Activated CD4-positive, alpha-beta T cell treated with anti-CD3 and anti-CD28 coated beads, Interleukin-2, Interleukin-6, amounts not matched to agents 100 ng/mL and 50 ng/mL, durations not matched to agents 16 hours and 8 hours (primary cell): ENCODE measurements at regions not wholly inside any gene's neighbourhood (a gene's known extent, or its start where the extent isn't known, plus 50 kb on each side); places are given as distances from the start of the nearest gene placed in this dataset.

ENCODE experiments used
- DNase-seq: peaks from one replicate; pipeline ENCODE4 v3.0.0-alpha.2; 2020

- DNase-seq = no peak
Observed at GRCh38 chr2:71951718-71952404, 195.8 kb downstream of the CYP26B1 start.

- no peak for DNase-seq
Observed at GRCh38 chr2:71951083-71951468, 196.6 kb downstream of the CYP26B1 start.

GRCh38 chr2:71950256-71951082, 197.2 kb downstream of the CYP26B1 start:
- DNase-seq = no peak

- DNase-seq = no peak
Observed at GRCh38 chr2:71949537-71949798, 198.2 kb downstream of the CYP26B1 start.

GRCh38 chr2:71948781-71949536, 198.7 kb downstream of the CYP26B1 start:
- no peak for DNase-seq

GRCh38 chr2:71947809-71948208, 199.9 kb downstream of the CYP26B1 start:
- no peak for DNase-seq

GRCh38 chr2:71945603-71945959, 202.1 kb downstream of the CYP26B1 start:
- DNase-seq = no peak

GRCh38 chr2:71944806-71945602, 202.7 kb downstream of the CYP26B1 start:
- DNase-seq = no peak

- no peak for DNase-seq
Observed at GRCh38 chr2:71944183-71944550, 203.5 kb downstream of the CYP26B1 start.

- no peak for DNase-seq
Observed at GRCh38 chr2:71943238-71944182, 204.2 kb downstream of the CYP26B1 start.

GRCh38 chr2:71941726-71942525, 205.7 kb downstream of the CYP26B1 start:
- no peak for DNase-seq

GRCh38 chr2:71940695-71941094, 207.0 kb downstream of the CYP26B1 start:
- no peak for DNase-seq

GRCh38 chr2:71939588-71940535, 207.8 kb downstream of the CYP26B1 start:
- DNase-seq = no peak

GRCh38 chr2:71938659-71939587, 208.7 kb downstream of the CYP26B1 start:
- no peak for DNase-seq

- DNase-seq = no peak
Observed at GRCh38 chr2:71938108-71938507, 209.6 kb downstream of the CYP26B1 start.

- no peak for DNase-seq
Observed at GRCh38 chr2:71937396-71937795, 210.3 kb downstream of the CYP26B1 start.

- DNase-seq = no peak
Observed at GRCh38 chr2:71936076-71937030, 211.3 kb downstream of the CYP26B1 start.
